HL-60 (cell line): ENCODE measurements at regions not wholly inside any gene's neighbourhood (a gene's known extent, or its start where the extent isn't known, plus 50 kb on each side); places are given as distances from the start of the nearest gene placed in this dataset.

Source experiments
- DNase-seq, 2 experiments: peaks; one replicate each; pipeline ENCODE4 v3.0.0-alpha.2; 2010 to 2020; ENCODE audit warnings: low read depth in 1 of 2, low spot score in 1 of 2
- H3K27ac ChIP-seq: fragments of 250-450 bp; sonication (Bioruptor Pico); replicated peaks from 2 replicates; pipeline ENCODE4 v1.5.1; 2020; ENCODE audit warnings: mild to moderate bottlenecking, moderate library complexity
- H3K27me3 ChIP-seq: fragments of 250-450 bp; sonication (Bioruptor Pico); 2 replicates; pipeline ENCODE4 v1.5.1; 2021; ENCODE audit warnings: mild to moderate bottlenecking, moderate library complexity; ENCODE audit not compliant: insufficient read depth, poor library complexity, severe bottlenecking
- H3K4me3 ChIP-seq: replicated peaks from 2 replicates; pipeline ENCODE4 v1.5.1; 2011; ENCODE audit warnings: mild to moderate bottlenecking, control low read depth, low read length; ENCODE audit not compliant: insufficient read depth
- CTCF ChIP-seq: IDR thresholded peaks from one replicate; pipeline ENCODE4 v1.5.1; 2011; ENCODE audit warnings: low read length, control low read depth, inconsistent platforms; ENCODE audit not compliant: insufficient read depth
- GABPA ChIP-seq: IDR thresholded peaks from 2 replicates; pipeline ENCODE4 v1.6.1; 2012; ENCODE audit warnings: low read depth
- POLR2AphosphoS5 ChIP-seq: IDR thresholded peaks from 2 replicates; pipeline ENCODE4 v1.6.1; 2012; ENCODE audit warnings: low read depth
- REST ChIP-seq: IDR thresholded peaks from 2 replicates; pipeline ENCODE4 v1.6.1; 2012; ENCODE audit warnings: low read depth; ENCODE audit not compliant: insufficient replicate concordance
- SPI1 ChIP-seq: IDR thresholded peaks from 2 replicates; pipeline ENCODE4 v1.6.1; 2012; ENCODE audit warnings: low read depth, mild to moderate bottlenecking, borderline replicate concordance

GRCh38 chr3:29201604-29202003 is 79.3 kb upstream of the RBMS3 start:
- DNase-seq, result no peak
- Histone ChIP-seq H3K27me3 (no peaks in the 10 kb centered on the region), H3K27ac (no peak overlapping the region), H3K4me3 (no peak overlapping the region)
- TF ChIP-seq REST, result no peak
- no peak for TF ChIP-seq SPI1
- TF ChIP-seq CTCF, result no peak
- no peak for TF ChIP-seq GABPA
- TF ChIP-seq POLR2AphosphoS5, result no peak

- DNase-seq, result no peak
- no peaks in the 10 kb centered on the region for H3K27me3 ChIP-seq
- no peak overlapping the region for H3K27ac ChIP-seq
- no peak for TF ChIP-seq SPI1
- no peak for TF ChIP-seq GABPA
- no peak for TF ChIP-seq POLR2AphosphoS5
- no peak for TF ChIP-seq CTCF
- TF ChIP-seq REST, result no peak
- H3K4me3 ChIP-seq, result no peak overlapping the region
These were observed 78.5 kb upstream of the RBMS3 start for GRCh38 chr3:29202378-29202777.

GRCh38 chr3:29203851-29204250 is 77.0 kb upstream of the RBMS3 start:
- H3K27ac ChIP-seq, result no peak overlapping the region
- TF ChIP-seq REST (no peak), CTCF (no peak), POLR2AphosphoS5 (no peak), GABPA (no peak), SPI1 (no peak)

More at GRCh38 chr3:29203851-29204250, 77.0 kb upstream of the RBMS3 start:
- Histone ChIP-seq H3K27me3 (no peaks in the 10 kb centered on the region), H3K4me3 (no peak overlapping the region)
- no peak for DNase-seq
